B cell (primary cell): ENCODE measurements at regions not wholly inside any gene's neighbourhood (a gene's known extent, or its start where the extent isn't known, plus 50 kb on each side); places are given as distances from the start of the nearest gene placed in this dataset.

Experiments used
- ATAC-seq: fragments of 200-7000 bp; cut with Tn5 transposase; one replicate; pipeline ENCODE4 v1.10.0; 2021; ENCODE audit warnings: low read depth, mild to moderate bottlenecking, moderate number of reproducible peaks, moderate library complexity
- CTCF ChIA-PET: fragments of 350-600 bp; sonication (Branson Sonifier 250); formaldehyde crosslinking; loops from one replicate; lab custom pipeline; 2021; ENCODE audit warnings: antibody characterized with exemption, inconsistent platforms; lab: Charles Lee
- POLR2A ChIA-PET: fragments of 350-600 bp; sonication (Branson Sonifier 250); formaldehyde crosslinking; loops from one replicate; lab custom pipeline; 2021; ENCODE audit warnings: antibody characterized with exemption; lab: Charles Lee
- DNase-seq: peaks from one replicate; pipeline ENCODE4 v3.0.0; 2013
- H2AFZ ChIP-seq: 2 replicates; pipeline ENCODE4 v1.6.1; 2012; ENCODE audit warnings: mild to moderate bottlenecking, low read depth, low read length; ENCODE audit not compliant: insufficient read depth, poor library complexity, severe bottlenecking
- H3K27ac ChIP-seq, 2 donors: 1 replicate in 1 of 2; 2 replicates in 1 of 2; pipeline ENCODE4 v1.5.1; 2012 to 2013; ENCODE audit warnings: low read length in 2 of 2, mild to moderate bottlenecking in 2 of 2, moderate library complexity in 1 of 2
- H3K27me3 ChIP-seq, 4 experiments: fragments of 200-600 bp in 1 of 4; sonication (generic) in 1 of 4; replicated peaks in 1 of 4; 1 replicate in 2 of 4; 2 replicates in 2 of 4; pipeline versions ENCODE4 v1.6.1 to v1.7.0; 2013 to 2016; ENCODE audit warnings: low read length in 3 of 4, mild to moderate bottlenecking in 2 of 4, mixed read lengths in 1 of 4, moderate library complexity in 1 of 4; ENCODE audit not compliant: insufficient read depth in 4 of 4, control insufficient read depth in 3 of 4; ENCODE audit errors: control extremely low read depth in 1 of 4
- H3K36me3 ChIP-seq, 2 experiments: replicated peaks in 1 of 2; 1 replicate in 1 of 2; 2 replicates in 1 of 2; pipeline versions ENCODE4 v1.6.1 to v1.7.1; 2013; ENCODE audit warnings: low read length in 1 of 2; ENCODE audit not compliant: insufficient read depth in 2 of 2, control insufficient read depth in 1 of 2; ENCODE audit errors: control extremely low read depth in 1 of 2, extremely low read depth in 1 of 2
- H3K4me1 ChIP-seq, 2 donors: fragments of 200-600 bp in 1 of 2; sonication (generic) in 1 of 2; 1 replicate in 1 of 2; 2 replicates in 1 of 2; pipeline versions ENCODE4 v1.5.1 to v1.6.1; 2013 to 2017; ENCODE audit warnings: low read length in 2 of 2; ENCODE audit not compliant: control insufficient read depth in 2 of 2, insufficient read depth in 2 of 2
- H3K4me2 ChIP-seq: replicated peaks from 2 replicates; pipeline ENCODE3; 2012; ENCODE audit warnings: mild to moderate bottlenecking, low read depth, low read length; ENCODE audit not compliant: poor library complexity, severe bottlenecking
- H3K4me3 ChIP-seq, 5 experiments: fragments of 200-600 bp in 1 of 5; sonication (generic) in 1 of 5; 1 replicate in 3 of 5; 2 replicates in 2 of 5; pipeline versions ENCODE4 v1.5.1 to v1.7.0; 2011 to 2016; ENCODE audit warnings: low read length in 4 of 5, mild to moderate bottlenecking in 4 of 5, low read depth in 2 of 5, control low read depth in 1 of 5, moderate library complexity in 1 of 5; ENCODE audit not compliant: insufficient read depth in 1 of 5; ENCODE audit errors: control extremely low read depth in 1 of 5, extremely low read depth in 1 of 5
- H3K79me2 ChIP-seq: fragments of 200-600 bp; sonication (generic); one replicate; pipeline ENCODE4 v1.6.0; 2016; ENCODE audit warnings: low read length; ENCODE audit not compliant: control insufficient read depth, insufficient read depth
- H3K9ac ChIP-seq: fragments of 200-600 bp; sonication (generic); 2 replicates; pipeline ENCODE4 v1.6.1; 2017; ENCODE audit warnings: mild to moderate bottlenecking, low read length, moderate library complexity
- H3K9me3 ChIP-seq, 3 donors: one replicate each; pipeline versions ENCODE4 v1.6.1 to v1.7.1; 2013; ENCODE audit warnings: low read length in 2 of 3; ENCODE audit not compliant: control insufficient read depth in 2 of 3, insufficient read depth in 1 of 3; ENCODE audit errors: control extremely low read depth in 1 of 3
- H4K20me1 ChIP-seq: 2 replicates; pipeline ENCODE4 v1.6.0; 2012; ENCODE audit warnings: mild to moderate bottlenecking, low read length; ENCODE audit not compliant: insufficient read depth, control insufficient read depth, poor library complexity, severe bottlenecking
- H3K27ac Mint-ChIP-seq: one replicate; pipeline ENCODE4 v1.8.0; 2021; ENCODE audit warnings: mixed read lengths
- H3K27me3 Mint-ChIP-seq: one replicate; pipeline ENCODE4 v1.8.0; 2021; ENCODE audit warnings: mixed read lengths
- H3K4me1 Mint-ChIP-seq: one replicate; pipeline ENCODE4 v1.8.0; 2021; ENCODE audit warnings: mixed read lengths
- H3K4me3 Mint-ChIP-seq: one replicate; pipeline ENCODE4 v1.8.0; 2021; ENCODE audit warnings: mixed read lengths
- H3K9me3 Mint-ChIP-seq: one replicate; pipeline ENCODE4 v1.8.0; 2022; ENCODE audit warnings: mixed read lengths; ENCODE audit not compliant: insufficient read depth
- EZH2 ChIP-seq: IDR thresholded peaks from 2 replicates; pipeline ENCODE4 v1.6.1; 2012; ENCODE audit warnings: borderline replicate concordance, low read depth, mild to moderate bottlenecking, moderate library complexity, low read length; ENCODE audit not compliant: insufficient read depth, poor library complexity, severe bottlenecking
- WGBS: methylation state at CpG from one replicate; pipeline ENCODE4 v1.1.5; 2013; ENCODE audit warnings: missing lambda C conversion rate; ENCODE audit not compliant: insufficient coverage; 5-methylcytosine and 5-hydroxymethylcytosine counted together
- intact Hi-C: fragments of 100-400 bp; cut with micrococcal nuclease; formaldehyde crosslinking; loops from one replicate; pipeline ENCODE4 v1.10.0; 2022
- TF ChIP-seq, protein P1 (sequence below): fragments of 200-600 bp; IDR thresholded peaks from one replicate; pipeline ENCODE4 v1.8.0; 2022; ENCODE audit warnings: antibody characterized with exemption, mild to moderate bottlenecking

DNA sequence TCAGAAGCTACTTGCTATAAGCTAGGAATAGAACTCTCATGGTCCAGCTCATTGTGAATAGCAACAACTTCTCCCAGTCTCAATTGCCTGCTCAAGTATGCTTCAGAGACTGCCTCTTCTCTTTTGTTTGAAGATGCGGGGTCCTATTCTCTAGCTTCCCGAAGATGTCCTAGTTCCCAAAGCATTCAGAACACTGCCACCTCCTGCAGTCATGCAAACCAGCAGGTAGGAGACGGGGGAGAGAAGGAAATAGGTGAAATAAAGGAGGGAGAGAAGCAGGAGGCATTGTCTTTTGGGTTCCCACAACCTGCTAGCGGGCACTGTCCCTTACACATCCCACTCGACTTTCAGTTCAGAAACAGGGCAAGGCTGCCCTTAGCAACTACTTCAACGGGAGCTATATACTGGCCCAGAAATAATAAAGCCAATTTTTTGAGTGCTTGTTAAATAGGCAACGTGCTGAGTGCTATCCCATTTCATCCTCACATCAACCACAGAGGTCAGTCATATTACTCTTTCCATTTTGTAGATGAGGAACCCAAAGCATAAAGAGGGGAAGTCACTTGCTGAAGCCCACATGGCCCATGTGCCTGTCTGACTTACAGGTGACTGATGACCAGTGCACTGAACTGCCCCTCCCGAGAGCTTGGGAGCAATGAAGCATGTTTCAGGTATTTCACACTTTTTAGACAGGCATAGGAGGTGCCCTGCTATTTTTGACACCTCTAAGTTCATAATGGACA, 61.9 kb upstream of the ATXN1 start:
- peaks cover 11% of the 10 kb centered on the region for H3K4me1 Mint-ChIP-seq
- no peak overlapping the region for H3K27ac Mint-ChIP-seq
- Histone ChIP-seq H3K4me2 (no peak overlapping the region), H3K9me3 (no peaks in the 10 kb centered on the region), H3K27me3 (peaks cover 0 to 7% (median under 1%) of the 10 kb centered on the region in 4 experiments), H4K20me1 (no peaks in the 10 kb centered on the region), H3K27ac (no peak overlapping the region), H3K36me3 (no peaks in the 10 kb centered on the region), H2AFZ (no peak overlapping the region), H3K4me1 (peaks cover 5 to 8% of the 10 kb centered on the region in 2 donors), H3K9ac (no peak overlapping the region), H3K4me3 (no peak overlapping the region), H3K79me2 (no peaks in the 10 kb centered on the region)
- no peaks in the 10 kb centered on the region for H3K9me3 Mint-ChIP-seq
- POLR2A ChIA-PET, result no interaction called here
- H3K4me3 Mint-ChIP-seq, result no peak overlapping the region
- WGBS, result 83% methylated on average over 3 of the region's 8 CpGs
- TF ChIP-seq EZH2, result no peak
- TF ChIP-seq, protein P1, sequence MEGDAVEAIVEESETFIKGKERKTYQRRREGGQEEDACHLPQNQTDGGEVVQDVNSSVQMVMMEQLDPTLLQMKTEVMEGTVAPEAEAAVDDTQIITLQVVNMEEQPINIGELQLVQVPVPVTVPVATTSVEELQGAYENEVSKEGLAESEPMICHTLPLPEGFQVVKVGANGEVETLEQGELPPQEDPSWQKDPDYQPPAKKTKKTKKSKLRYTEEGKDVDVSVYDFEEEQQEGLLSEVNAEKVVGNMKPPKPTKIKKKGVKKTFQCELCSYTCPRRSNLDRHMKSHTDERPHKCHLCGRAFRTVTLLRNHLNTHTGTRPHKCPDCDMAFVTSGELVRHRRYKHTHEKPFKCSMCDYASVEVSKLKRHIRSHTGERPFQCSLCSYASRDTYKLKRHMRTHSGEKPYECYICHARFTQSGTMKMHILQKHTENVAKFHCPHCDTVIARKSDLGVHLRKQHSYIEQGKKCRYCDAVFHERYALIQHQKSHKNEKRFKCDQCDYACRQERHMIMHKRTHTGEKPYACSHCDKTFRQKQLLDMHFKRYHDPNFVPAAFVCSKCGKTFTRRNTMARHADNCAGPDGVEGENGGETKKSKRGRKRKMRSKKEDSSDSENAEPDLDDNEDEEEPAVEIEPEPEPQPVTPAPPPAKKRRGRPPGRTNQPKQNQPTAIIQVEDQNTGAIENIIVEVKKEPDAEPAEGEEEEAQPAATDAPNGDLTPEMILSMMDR, result no peak
- ATAC-seq (no peak), DNase-seq (no peak)
- CTCF ChIA-PET, result interaction anchor here (1.2 kb wide), 1 partner anchor 9 kb away, joined by 3 read pairs; no protein-coding TSS in a partner anchor
- intact Hi-C loops, result no loop called here
- peaks cover 20% of the 10 kb centered on the region for H3K27me3 Mint-ChIP-seq

DNA sequence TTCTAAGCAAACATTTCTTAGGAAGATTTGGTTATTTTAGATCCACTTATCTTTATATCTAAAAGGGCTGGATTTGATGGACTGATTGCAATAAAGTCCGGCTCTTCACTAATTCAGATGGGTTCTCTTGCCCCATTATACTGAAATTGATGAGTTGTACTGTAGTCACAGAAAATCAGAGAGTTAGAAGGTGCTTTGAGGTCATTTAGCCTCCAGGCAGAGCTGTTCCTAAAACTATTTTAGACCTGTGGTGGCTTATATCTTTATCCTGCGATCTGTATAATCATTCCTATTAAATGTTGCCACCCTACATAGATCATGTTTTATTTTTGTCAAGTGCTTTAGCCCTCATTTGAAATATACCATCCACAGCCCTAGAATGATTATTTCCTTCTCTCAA, 61.3 kb upstream of the ATXN1 start:
- H2AFZ ChIP-seq, result no peak overlapping the region
- TF ChIP-seq, protein P1, result no peak
- TF ChIP-seq EZH2, result no peak
- no peaks in the 10 kb centered on the region for H3K9me3 ChIP-seq
- 100% methylated on average over 1 of the region's 2 CpGs for WGBS
- H4K20me1 ChIP-seq, result no peaks in the 10 kb centered on the region
- no peak overlapping the region for H3K4me3 Mint-ChIP-seq
- no peaks in the 10 kb centered on the region for H3K36me3 ChIP-seq
- H3K27ac Mint-ChIP-seq, result no peak overlapping the region
- H3K4me1 Mint-ChIP-seq, result peaks cover 11% of the 10 kb centered on the region
- H3K27ac ChIP-seq, result no peak overlapping the region
- CTCF ChIA-PET, result interaction anchor here (1.2 kb wide), 1 partner anchor 9 kb away, joined by 3 read pairs; no protein-coding TSS in a partner anchor
- DNase-seq (no peak), ATAC-seq (no peak)
- no peak overlapping the region for H3K4me3 ChIP-seq
- H3K27me3 Mint-ChIP-seq, result peaks cover 21% of the 10 kb centered on the region
- H3K79me2 ChIP-seq, result no peaks in the 10 kb centered on the region
- H3K9ac ChIP-seq, result no peak overlapping the region
- peaks cover 0 to 7% (median under 1%) of the 10 kb centered on the region in 4 experiments for H3K27me3 ChIP-seq
- intact Hi-C loops, result no loop called here
- POLR2A ChIA-PET, result no interaction called here
- H3K4me1 ChIP-seq, result peaks cover 5 to 8% of the 10 kb centered on the region in 2 donors
- H3K4me2 ChIP-seq, result no peak overlapping the region
- H3K9me3 Mint-ChIP-seq, result no peaks in the 10 kb centered on the region
